ENCODE measurements at regions not wholly inside any gene's neighbourhood (a gene's known extent, or its start where the extent isn't known, plus 50 kb on each side); places are given as distances from the start of the nearest gene placed in this dataset.

DNA sequence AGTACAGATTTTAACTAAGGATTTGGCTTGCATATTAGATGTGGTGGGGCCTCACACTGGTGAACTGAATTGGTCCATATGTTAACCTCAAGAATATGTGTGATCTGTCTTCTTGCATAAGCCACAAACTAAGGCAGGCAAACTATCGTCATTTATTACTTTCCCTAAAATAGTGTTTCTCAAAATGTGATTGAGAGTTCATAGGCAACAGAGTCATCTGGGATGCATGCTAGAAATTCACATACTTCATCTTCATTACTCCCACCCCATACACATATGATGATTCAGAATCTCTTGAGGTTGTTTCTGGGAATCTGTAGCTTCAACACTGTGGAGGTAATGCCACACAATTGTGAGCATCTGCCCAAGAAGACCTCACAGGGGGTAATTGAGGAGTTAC is 822.8 kb upstream of the CDH2 start:
- Histone ChIP-seq H2BK20ac (ENCODE audit: low read length) (no peak overlapping the region), H3K14ac (ENCODE audit: insufficient read length) (no peak overlapping the region), H3K9ac (replicated peaks in 1 of 4; ENCODE audit: extremely low read depth in 1 of 4, low read depth in 3 of 4, low read length in 3 of 4) (no peak overlapping the region), H3K23me2 (ENCODE audit: low read depth, low read length) (no peaks in the 10 kb centered on the region), H2AFZ (ENCODE audit: low read length) (no peak overlapping the region), H3K79me1 (ENCODE audit: low read depth, low read length) (no peaks in the 10 kb centered on the region), H3K79me2 (ENCODE audit: control insufficient read depth in 1 of 2, insufficient read depth in 2 of 2, low read length in 2 of 2) (no peaks in the 10 kb centered on the region), H2BK5ac (ENCODE audit: low read depth, low read length) (no peak overlapping the region), H4K91ac (replicated peaks; ENCODE audit: insufficient read length, low read length) (no peak overlapping the region), H2BK120ac (replicated peaks; ENCODE audit: low read depth, low read length) (no peak overlapping the region), H3K4me2 (ENCODE audit: insufficient read depth in 1 of 2, low read depth in 2 of 2, low read length in 2 of 2) (no peak overlapping the region), H3K36me3 (ENCODE audit: control insufficient read depth in 2 of 4, insufficient read depth in 4 of 4, low read length in 3 of 4) (no peaks in the 10 kb centered on the region), H3K9me3 (ENCODE audit: insufficient read depth in 2 of 2, low read depth in 1 of 2, low read length in 1 of 2) (no peaks in the 10 kb centered on the region), H4K20me1 (replicated peaks in 1 of 2; ENCODE audit: control insufficient read depth in 1 of 2, insufficient read depth in 2 of 2, low read length in 2 of 2) (no peaks in the 10 kb centered on the region), H3K23ac (ENCODE audit: insufficient read length) (no peak overlapping the region), H4K8ac (ENCODE audit: extremely low read depth, insufficient read depth, low read length) (no peak overlapping the region), H3K27ac (ENCODE audit: low read depth, low read length) (no peak overlapping the region), H2BK12ac (ENCODE audit: low read depth, low read length) (no peak overlapping the region), H3K27me3 (replicated peaks in 1 of 4; ENCODE audit: control insufficient read depth in 3 of 4, extremely low read depth in 1 of 4, insufficient read depth in 3 of 4, low read length in 3 of 4) (no peaks in the 10 kb centered on the region), H2AK5ac (ENCODE audit: low read depth, low read length) (no peak overlapping the region), H2BK15ac (ENCODE audit: low read length) (no peak overlapping the region), H3K18ac (ENCODE audit: extremely low read depth, low read length) (no peak overlapping the region), H4K5ac (ENCODE audit: insufficient read length, low read depth, low read length) (no peak overlapping the region), H3K4me3 (ENCODE audit: extremely low read depth in 1 of 4, insufficient read depth in 2 of 4, low read depth in 3 of 4, low read length in 4 of 4) (no peak overlapping the region), H3K4ac (replicated peaks; ENCODE audit: insufficient read length, low read depth, low read length) (no peak overlapping the region), H3K4me1 (replicated peaks in 1 of 4; ENCODE audit: control insufficient read depth in 3 of 4, insufficient read depth in 4 of 4, low read length in 3 of 4) (peaks cover 0 to 2% (median 0%) of the 10 kb centered on the region in 4 experiments; a peak in 2 of 7 replicates), H3K56ac (replicated peaks; ENCODE audit: insufficient read length, low read depth, low read length) (no peak overlapping the region)
- POLR2A ChIA-PET (ENCODE audit: partially characterized antibody) = interaction anchor here (0.8 kb wide), 1 partner anchor 11 kb away, joined by 3 read pairs; no protein-coding TSS in a partner anchor
- CTCF ChIA-PET (ENCODE audit: partially characterized antibody) = no interaction called here
- 94% methylated on average over 1 of the region's 1 CpG; no CpG with 5 or more reads in 1 of the 2 experiments for WGBS, 2 experiments (ENCODE audit: extremely low coverage in 1 of 2, insufficient coverage in 1 of 2, insufficient read length in 1 of 2, insufficient replicate concordance in 2 of 2, low coverage in 1 of 2, low lambda C conversion rate in 2 of 2, missing lambda C conversion rate in 1 of 2)
- DNase-seq (ENCODE audit: low read depth in 1 of 2, low spot score in 2 of 2) (no peak), FAIRE-seq (no peak)
- no peak for TF ChIP-seq CBX8 (IDR thresholded peaks at IDR 0.05; ENCODE audit: borderline replicate concordance, low read depth, low read length)
- TF ChIP-seq MAFK (IDR thresholded peaks at IDR 0.05; ENCODE audit: low read depth, low read length) = no peak
- TF ChIP-seq ASH2L (IDR thresholded peaks at IDR 0.05; ENCODE audit: low read length) = no peak
- no peak for TF ChIP-seq GTF2F1 (IDR thresholded peaks at IDR 0.05; ENCODE audit: borderline replicate concordance, low read depth, low read length)
- no peak for TF ChIP-seq ZNF274 (IDR thresholded peaks at IDR 0.05; ENCODE audit: borderline replicate concordance, extremely low read depth, low read length)
- TF ChIP-seq EGR1 (IDR thresholded peaks at IDR 0.05; ENCODE audit: borderline replicate concordance, low read depth, low read length) = no peak
- TF ChIP-seq CHD2 (IDR thresholded peaks at IDR 0.05; ENCODE audit: low read length) = no peak
- no peak for TF ChIP-seq BCL11A (IDR thresholded peaks at IDR 0.05; ENCODE audit: low read depth in 2 of 2, low read length in 2 of 2)
- TF ChIP-seq HDAC2 (IDR thresholded peaks at IDR 0.05; ENCODE audit: borderline replicate concordance in 1 of 2, low read depth in 2 of 2, low read length in 2 of 2) = no peak
- no peak for TF ChIP-seq BACH1 (IDR thresholded peaks at IDR 0.05; ENCODE audit: low read length)
- no peak for TF ChIP-seq SP1 (IDR thresholded peaks at IDR 0.05; ENCODE audit: low read depth, low read length)
- no peak for TF ChIP-seq CEBPB (IDR thresholded peaks at IDR 0.05; ENCODE audit: low read depth, low read length)
- TF ChIP-seq RFX5 (IDR thresholded peaks at IDR 0.05; ENCODE audit: borderline replicate concordance, low read depth, low read length) = no peak
- no peak for TF ChIP-seq CREB1 (IDR thresholded peaks at IDR 0.05)
- no peak for TF ChIP-seq RAD21 (IDR thresholded peaks at IDR 0.05 in 1 of 2, conservative IDR thresholded peaks at IDR 0.05 in 1 of 2; ENCODE audit: low read depth in 2 of 2, low read length in 2 of 2)
